A549 (cell line): ENCODE measurements at regions not wholly inside any gene's neighbourhood (a gene's known extent, or its start where the extent isn't known, plus 50 kb on each side); places are given as distances from the start of the nearest gene placed in this dataset.

ENCODE experiments used
- ATAC-seq, 2 experiments: fragments of 200-7000 bp in 1 of 2; fragments of >200 bp in 1 of 2; cut with Nextera tagmentation in 1 of 2; cut with Tn5 transposase in 1 of 2; 3 replicates each; pipeline versions ENCODE4 v1.8.0 to v1.9.1; 2018 to 2020; ENCODE audit warnings: mild to moderate bottlenecking in 1 of 2, moderate library complexity in 1 of 2
- CTCF ChIA-PET: fragments of 300-600 bp; sonication (Branson Sonifier 250); formaldehyde crosslinking; extraction: SDS; loops from one replicate; lab custom pipeline; 2021; ENCODE audit warnings: antibody characterized with exemption, inconsistent platforms; lab: Yijun Ruan, JAX
- POLR2A ChIA-PET: fragments of 350-600 bp; formaldehyde crosslinking; extraction: SDS; loops from one replicate; lab custom pipeline; 2021; ENCODE audit warnings: antibody characterized with exemption, inconsistent platforms; lab: Yijun Ruan, JAX
- DNase-seq, 2 experiments: peaks; one replicate each; pipeline versions ENCODE4 v3.0.0 to v3.0.0-alpha.2; 2011 to 2016; ENCODE audit warnings: low read depth in 1 of 2, low spot score in 1 of 2
- FAIRE-seq: peaks from 2 replicates; lab custom pipeline; 2011; peaks lifted over from hg19 to GRCh38; lab: Jason Lieb, UNC
- H3K27ac ChIP-seq, 2 experiments: fragments of >200 bp; sonication (Bioruptor Twin); formaldehyde crosslinking; 3 replicates each; pipeline ENCODE4 v1.5.1; 2016 to 2017
- H3K4me1 ChIP-seq: fragments of >200 bp; sonication (Bioruptor Twin); formaldehyde crosslinking; 3 replicates; pipeline ENCODE4 v1.6.1; 2016
- H3K4me2 ChIP-seq: fragments of >200 bp; sonication (Bioruptor Twin); formaldehyde crosslinking; 3 replicates; pipeline ENCODE4 v1.6.1; 2016
- H3K4me3 ChIP-seq: fragments of >200 bp; sonication (Bioruptor Twin); formaldehyde crosslinking; 3 replicates; pipeline ENCODE4 v1.5.1; 2016
- H3K9me3 ChIP-seq: fragments of >200 bp; sonication (Bioruptor Twin); formaldehyde crosslinking; 3 replicates; pipeline ENCODE4 v1.6.1; 2016
- CBX2 ChIP-seq: fragments of 200-600 bp; sonication (generic); IDR thresholded peaks from 2 replicates; pipeline ENCODE4 v1.6.1; 2016; ENCODE audit warnings: low read depth, mild to moderate bottlenecking, borderline replicate concordance
- CBX8 ChIP-seq: fragments of 200-600 bp; sonication (generic); IDR thresholded peaks from 2 replicates; pipeline ENCODE4 v1.6.1; 2016
- CEBPB ChIP-seq, 2 experiments: fragments of >200 bp in 1 of 2; sonication (Bioruptor Twin) in 1 of 2; formaldehyde crosslinking in 1 of 2; IDR thresholded peaks; 2 replicates each; pipeline ENCODE4 v1.6.1; 2012 to 2016
- CHD2 ChIP-seq: fragments of 150-350 bp; IDR thresholded peaks from 2 replicates; pipeline ENCODE4 v1.6.1; 2014; ENCODE audit warnings: low read length; ENCODE audit not compliant: partially characterized antibody
- EP300 ChIP-seq, 2 experiments: fragments of >200 bp; sonication (Bioruptor Twin); formaldehyde crosslinking; IDR thresholded peaks; 2 replicates in 1 of 2; 3 replicates in 1 of 2; pipeline ENCODE4 v1.6.1; 2016 to 2017
- ESRRA ChIP-seq: fragments of 150-350 bp; IDR thresholded peaks from 2 replicates; pipeline ENCODE4 v1.6.1; 2014; ENCODE audit warnings: mild to moderate bottlenecking, low read length, borderline replicate concordance
- FOSB ChIP-seq: fragments of 250-450 bp; sonication (Bioruptor Pico); IDR thresholded peaks from 2 replicates; pipeline ENCODE4 v1.5.0; 2020; ENCODE audit warnings: mild to moderate bottlenecking, moderate library complexity
- HDAC2 ChIP-seq: fragments of 200-600 bp; sonication (generic); IDR thresholded peaks from 2 replicates; pipeline ENCODE4 v1.6.1; 2016
- HOXA7 ChIP-seq: fragments of 250-450 bp; sonication (Bioruptor Pico); IDR thresholded peaks from 2 replicates; pipeline ENCODE4 v1.5.0; 2020; ENCODE audit warnings: mild to moderate bottlenecking, moderate library complexity
- HOXB5 ChIP-seq: fragments of 250-450 bp; sonication (Bioruptor Pico); IDR thresholded peaks from 2 replicates; pipeline ENCODE4 v1.5.0; 2020; ENCODE audit warnings: mild to moderate bottlenecking, moderate library complexity
- KDM5A ChIP-seq: fragments of 200-600 bp; sonication (generic); IDR thresholded peaks from 2 replicates; pipeline ENCODE4 v1.6.1; 2016; ENCODE audit warnings: antibody characterized with exemption, mild to moderate bottlenecking
- MYC ChIP-seq: IDR thresholded peaks from 2 replicates; pipeline ENCODE4 v1.6.1; 2012; ENCODE audit warnings: mild to moderate bottlenecking, inconsistent platforms, low read length, improper control_type of control experiment, borderline replicate concordance
- NFE2L2 ChIP-seq: fragments of 150-350 bp; conservative IDR thresholded peaks from 2 replicates; pipeline ENCODE4 v1.6.1; 2014; ENCODE audit warnings: low read length
- NPAS2 ChIP-seq: fragments of 250-450 bp; sonication (Bioruptor Pico); IDR thresholded peaks from 2 replicates; pipeline ENCODE4 v1.8.0; 2022; ENCODE audit warnings: mild to moderate bottlenecking, moderate library complexity, borderline replicate concordance
- RARB ChIP-seq: fragments of 250-450 bp; sonication (Bioruptor Pico); IDR thresholded peaks from 2 replicates; pipeline ENCODE4 v1.8.0; 2021; ENCODE audit warnings: mild to moderate bottlenecking, moderate library complexity
- RFX5 ChIP-seq: fragments of 450-650 bp; IDR thresholded peaks from 2 replicates; pipeline ENCODE4 v1.7.1; 2014; ENCODE audit warnings: antibody characterized with exemption, mild to moderate bottlenecking, moderate library complexity
- RNF2 ChIP-seq: fragments of 200-600 bp; sonication (generic); IDR thresholded peaks from 2 replicates; pipeline ENCODE4 v1.6.1; 2016; ENCODE audit warnings: low read depth, mild to moderate bottlenecking, antibody characterized with exemption, moderate library complexity, borderline replicate concordance
- SREBF2 ChIP-seq: fragments of 450-650 bp; IDR thresholded peaks from 2 replicates; pipeline ENCODE4 v1.6.1; 2014; ENCODE audit warnings: mild to moderate bottlenecking, moderate library complexity
- ZC3H11A ChIP-seq: fragments of 450-650 bp; IDR thresholded peaks from 2 replicates; pipeline ENCODE4 v1.6.1; 2014; ENCODE audit warnings: antibody characterized with exemption, mild to moderate bottlenecking
- TF ChIP-seq, protein P1 (sequence below): IDR thresholded peaks from 2 replicates; pipeline ENCODE4 v1.6.1; 2012; ENCODE audit warnings: low read depth, borderline replicate concordance
- TF ChIP-seq, protein P2 (sequence below): fragments of 250-450 bp; sonication (Bioruptor Pico); IDR thresholded peaks from 2 replicates; pipeline ENCODE4 v1.5.0; 2020; ENCODE audit warnings: low read depth, mild to moderate bottlenecking, moderate library complexity
- TF ChIP-seq, protein P3 (sequence below): IDR thresholded peaks from 2 replicates; pipeline ENCODE4 v1.6.1; 2012
- TF ChIP-seq, protein P4 (sequence below): fragments of >200 bp; sonication (Bioruptor Twin); formaldehyde crosslinking; IDR thresholded peaks from 3 replicates; pipeline ENCODE4 v1.6.1; 2016
- TF ChIP-seq, protein P5 (sequence below): fragments of 150-350 bp; IDR thresholded peaks from 2 replicates; pipeline ENCODE4 v1.6.1; 2014; ENCODE audit warnings: low read depth, mild to moderate bottlenecking, low read length

DNA sequence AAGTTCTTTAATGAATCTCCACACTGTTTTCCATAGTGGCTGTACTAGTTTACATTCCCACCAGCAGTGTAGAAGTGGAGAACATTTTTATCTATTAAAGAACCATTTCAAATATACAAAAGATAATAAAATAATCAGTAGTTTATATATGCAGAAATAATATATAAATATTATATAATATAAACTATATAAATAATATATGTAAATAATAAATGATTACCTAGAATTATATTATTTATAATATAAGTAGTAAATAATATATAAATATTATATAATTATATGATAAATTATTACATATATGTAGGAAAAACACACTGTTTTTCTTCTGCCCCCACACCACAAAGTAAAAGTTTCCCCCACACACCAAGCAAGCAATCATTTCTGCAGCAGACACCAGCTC, 83.5 kb upstream of the NEUROD6 start:
- Histone ChIP-seq H3K4me1 (no peaks in the 10 kb centered on the region), H3K4me3 (no peak overlapping the region), H3K4me2 (no peak overlapping the region), H3K9me3 (no peaks in the 10 kb centered on the region), H3K27ac (no peak overlapping the region)
- CTCF ChIA-PET, result interaction anchor here (5.6 kb wide), 1 partner anchor 19 kb away, joined by 36 read pairs; no protein-coding TSS in a partner anchor
- no peak for FAIRE-seq
- DNase-seq, result no peak
- ATAC-seq, result no peak
- TF ChIP-seq NPAS2 (CRISPR knock-in tag) (no peak), RNF2 (no peak), ZC3H11A (no peak), CBX2 (no peak), HOXA7 (CRISPR knock-in tag) (no peak), ESRRA (no peak), SREBF2 (no peak), CEBPB (IDR thresholded peaks at IDR 0.05) (no peak), EP300 (IDR thresholded peaks at IDR 0.05) (no peak), RFX5 (no peak), HOXB5 (CRISPR knock-in tag) (no peak), FOSB (no peak), CBX8 (no peak)
- TF ChIP-seq, protein P1, sequence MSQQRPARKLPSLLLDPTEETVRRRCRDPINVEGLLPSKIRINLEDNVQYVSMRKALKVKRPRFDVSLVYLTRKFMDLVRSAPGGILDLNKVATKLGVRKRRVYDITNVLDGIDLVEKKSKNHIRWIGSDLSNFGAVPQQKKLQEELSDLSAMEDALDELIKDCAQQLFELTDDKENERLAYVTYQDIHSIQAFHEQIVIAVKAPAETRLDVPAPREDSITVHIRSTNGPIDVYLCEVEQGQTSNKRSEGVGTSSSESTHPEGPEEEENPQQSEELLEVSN, result no peak
- POLR2A ChIA-PET, result no interaction called here

DNA sequence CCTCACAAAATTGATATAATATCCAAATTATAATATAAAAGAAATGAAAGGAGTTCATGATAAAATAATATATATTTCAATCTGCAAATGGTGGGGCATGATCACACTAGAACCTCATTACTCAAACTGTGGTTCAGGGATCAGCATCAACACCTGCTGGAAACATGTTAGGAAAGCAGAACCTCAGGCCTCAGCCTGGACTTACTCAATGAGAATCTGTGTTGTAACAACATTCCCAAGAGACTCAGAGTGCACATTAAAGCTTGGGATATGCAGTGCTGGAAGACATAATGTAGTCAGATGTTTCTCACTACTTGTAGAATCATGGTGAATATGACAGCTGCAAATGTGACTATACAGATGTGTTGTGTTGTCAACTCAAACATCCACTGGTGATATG, 81.7 kb upstream of the ITPRID1 start:
- Histone ChIP-seq H3K4me2 (no peak overlapping the region), H3K4me1 (0 out of 3 replicates have a peak, but pooled peaks cover 6% of the 10 kb centered on the region), H3K4me3 (no peak overlapping the region), H3K9me3 (no peaks in the 10 kb centered on the region), H3K27ac (no peak overlapping the region)
- ChIA-PET CTCF (interaction anchor here (0.6 to 6.8 kb wide), 6 partner anchors 10 to 201 kb away, joined by 3 to 46 read pairs (median 5); no protein-coding TSS in a partner anchor), POLR2A (no interaction called here)
- FAIRE-seq (no peak), ATAC-seq (no peak), DNase-seq (no peak)
- TF ChIP-seq MYC (no peak), NFE2L2 (no peak), CHD2 (no peak), RARB (CRISPR knock-in tag) (no peak), HDAC2 (no peak), KDM5A (no peak), RNF2 (no peak)
- TF ChIP-seq, protein P2, sequence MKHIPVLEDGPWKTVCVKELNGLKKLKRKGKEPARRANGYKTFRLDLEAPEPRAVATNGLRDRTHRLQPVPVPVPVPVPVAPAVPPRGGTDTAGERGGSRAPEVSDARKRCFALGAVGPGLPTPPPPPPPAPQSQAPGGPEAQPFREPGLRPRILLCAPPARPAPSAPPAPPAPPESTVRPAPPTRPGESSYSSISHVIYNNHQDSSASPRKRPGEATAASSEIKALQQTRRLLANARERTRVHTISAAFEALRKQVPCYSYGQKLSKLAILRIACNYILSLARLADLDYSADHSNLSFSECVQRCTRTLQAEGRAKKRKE (CRISPR knock-in tag), result no peak
- TF ChIP-seq, protein P3, sequence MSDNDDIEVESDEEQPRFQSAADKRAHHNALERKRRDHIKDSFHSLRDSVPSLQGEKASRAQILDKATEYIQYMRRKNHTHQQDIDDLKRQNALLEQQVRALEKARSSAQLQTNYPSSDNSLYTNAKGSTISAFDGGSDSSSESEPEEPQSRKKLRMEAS, result no peak
- TF ChIP-seq, protein P4, sequence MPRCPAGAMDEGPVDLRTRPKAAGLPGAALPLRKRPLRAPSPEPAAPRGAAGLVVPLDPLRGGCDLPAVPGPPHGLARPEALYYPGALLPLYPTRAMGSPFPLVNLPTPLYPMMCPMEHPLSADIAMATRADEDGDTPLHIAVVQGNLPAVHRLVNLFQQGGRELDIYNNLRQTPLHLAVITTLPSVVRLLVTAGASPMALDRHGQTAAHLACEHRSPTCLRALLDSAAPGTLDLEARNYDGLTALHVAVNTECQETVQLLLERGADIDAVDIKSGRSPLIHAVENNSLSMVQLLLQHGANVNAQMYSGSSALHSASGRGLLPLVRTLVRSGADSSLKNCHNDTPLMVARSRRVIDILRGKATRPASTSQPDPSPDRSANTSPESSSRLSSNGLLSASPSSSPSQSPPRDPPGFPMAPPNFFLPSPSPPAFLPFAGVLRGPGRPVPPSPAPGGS, result no peak
- TF ChIP-seq, protein P5, sequence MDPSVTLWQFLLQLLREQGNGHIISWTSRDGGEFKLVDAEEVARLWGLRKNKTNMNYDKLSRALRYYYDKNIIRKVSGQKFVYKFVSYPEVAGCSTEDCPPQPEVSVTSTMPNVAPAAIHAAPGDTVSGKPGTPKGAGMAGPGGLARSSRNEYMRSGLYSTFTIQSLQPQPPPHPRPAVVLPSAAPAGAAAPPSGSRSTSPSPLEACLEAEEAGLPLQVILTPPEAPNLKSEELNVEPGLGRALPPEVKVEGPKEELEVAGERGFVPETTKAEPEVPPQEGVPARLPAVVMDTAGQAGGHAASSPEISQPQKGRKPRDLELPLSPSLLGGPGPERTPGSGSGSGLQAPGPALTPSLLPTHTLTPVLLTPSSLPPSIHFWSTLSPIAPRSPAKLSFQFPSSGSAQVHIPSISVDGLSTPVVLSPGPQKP, result no peak
